Gastrocnemius medialis (tissue), 4 donors: ENCODE measurements at regions not wholly inside any gene's neighbourhood (a gene's known extent, or its start where the extent isn't known, plus 50 kb on each side); places are given as distances from the start of the nearest gene placed in this dataset.

Source experiments
- POLR2A ChIP-seq, 2 donors: fragments of 450-650 bp; IDR thresholded peaks; one replicate each; pipeline ENCODE4 v1.6.1; 2017; ENCODE audit warnings: antibody characterized with exemption in 2 of 2, mild to moderate bottlenecking in 2 of 2, moderate library complexity in 2 of 2
- TF ChIP-seq, protein P1 (sequence below), 5 experiments: fragments of 450-650 bp in 3 of 5; fragments of 200-600 bp in 2 of 5; sonication (generic) in 2 of 5; IDR thresholded peaks in 4 of 5; conservative IDR thresholded peaks in 1 of 5; 1 replicate in 4 of 5; 2 replicates in 1 of 5; pipeline ENCODE4 v1.5.1; 2016 to 2019; ENCODE audit warnings: antibody characterized with exemption in 5 of 5, mild to moderate bottlenecking in 3 of 5, moderate library complexity in 3 of 5

DNA sequence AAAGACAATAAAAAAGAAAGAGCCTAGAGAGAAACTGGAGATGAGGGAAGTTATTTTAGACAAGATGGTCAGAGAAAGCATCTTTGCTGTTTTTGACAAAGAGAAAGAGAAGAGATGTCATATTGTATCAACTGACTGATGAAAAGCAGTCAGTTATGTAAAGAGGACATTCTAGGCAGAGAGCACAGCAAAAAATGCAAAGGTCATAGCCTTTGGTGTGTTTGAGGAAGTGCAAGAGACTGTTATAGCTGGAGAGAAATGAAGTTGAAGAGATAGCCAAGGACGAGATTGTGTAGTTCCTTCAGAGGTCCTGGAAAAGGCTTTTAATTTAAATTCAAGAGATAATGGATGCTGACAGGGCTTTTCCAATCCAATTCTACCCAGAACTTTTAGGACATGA is 342.4 kb downstream of the RASEF start:
- TF ChIP-seq, protein P1, sequence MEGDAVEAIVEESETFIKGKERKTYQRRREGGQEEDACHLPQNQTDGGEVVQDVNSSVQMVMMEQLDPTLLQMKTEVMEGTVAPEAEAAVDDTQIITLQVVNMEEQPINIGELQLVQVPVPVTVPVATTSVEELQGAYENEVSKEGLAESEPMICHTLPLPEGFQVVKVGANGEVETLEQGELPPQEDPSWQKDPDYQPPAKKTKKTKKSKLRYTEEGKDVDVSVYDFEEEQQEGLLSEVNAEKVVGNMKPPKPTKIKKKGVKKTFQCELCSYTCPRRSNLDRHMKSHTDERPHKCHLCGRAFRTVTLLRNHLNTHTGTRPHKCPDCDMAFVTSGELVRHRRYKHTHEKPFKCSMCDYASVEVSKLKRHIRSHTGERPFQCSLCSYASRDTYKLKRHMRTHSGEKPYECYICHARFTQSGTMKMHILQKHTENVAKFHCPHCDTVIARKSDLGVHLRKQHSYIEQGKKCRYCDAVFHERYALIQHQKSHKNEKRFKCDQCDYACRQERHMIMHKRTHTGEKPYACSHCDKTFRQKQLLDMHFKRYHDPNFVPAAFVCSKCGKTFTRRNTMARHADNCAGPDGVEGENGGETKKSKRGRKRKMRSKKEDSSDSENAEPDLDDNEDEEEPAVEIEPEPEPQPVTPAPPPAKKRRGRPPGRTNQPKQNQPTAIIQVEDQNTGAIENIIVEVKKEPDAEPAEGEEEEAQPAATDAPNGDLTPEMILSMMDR (IDR thresholded peaks at IDR 0.05 in 4 of 5, conservative IDR thresholded peaks at IDR 0.05 in 1 of 5): no peak
- no peak for TF ChIP-seq POLR2A (IDR thresholded peaks at IDR 0.05)
